ENCODE measurements at regions not wholly inside any gene's neighbourhood (a gene's known extent, or its start where the extent isn't known, plus 50 kb on each side); places are given as distances from the start of the nearest gene placed in this dataset.

DNA sequence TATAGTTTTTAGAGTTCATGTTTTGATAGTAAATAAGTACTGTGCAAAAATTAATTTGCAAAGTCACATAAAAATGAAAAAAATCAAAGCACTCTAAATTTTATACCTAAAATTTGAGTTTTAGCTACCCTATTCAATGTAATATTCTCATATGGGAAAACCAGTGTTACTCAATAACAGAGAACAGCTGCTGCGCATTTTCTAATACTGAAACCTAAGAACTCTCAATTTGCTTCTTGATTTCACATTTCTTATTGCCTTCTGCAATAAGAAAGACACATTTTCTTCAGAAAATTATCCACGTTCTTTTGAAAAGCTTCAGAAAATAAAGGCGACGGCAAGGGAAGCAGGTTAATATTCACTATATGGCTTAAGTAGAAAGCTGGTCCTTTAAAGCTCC is 199.1 kb upstream of the CCDC150 start:
- WGBS (ENCODE audit: insufficient coverage) = 60% methylated on average over 1 of the region's 4 CpGs
- H3K9ac ChIP-seq (ENCODE audit: insufficient read depth, low read length, poor library complexity, severe bottlenecking) = no peak overlapping the region
- H3K4me3 ChIP-seq (replicated peaks in 1 of 3; ENCODE audit: low read depth in 2 of 3, low read length in 3 of 3) = no peak overlapping the region
- no peaks in the 10 kb centered on the region for H3K79me2 ChIP-seq (ENCODE audit: insufficient read depth, low read length)
- H3K36me3 Mint-ChIP-seq = no peaks in the 10 kb centered on the region
- no peak overlapping the region for H3K27ac Mint-ChIP-seq
- no peaks in the 10 kb centered on the region for H3K36me3 ChIP-seq (replicated peaks in 1 of 2; ENCODE audit: control insufficient read depth in 1 of 2, insufficient read depth in 2 of 2, low read length in 2 of 2)
- intact Hi-C loops (cut with micrococcal nuclease) = no loop called here
- H4K20me1 ChIP-seq (ENCODE audit: insufficient read depth, low read length) = no peaks in the 10 kb centered on the region
- H2AFZ ChIP-seq (ENCODE audit: insufficient read depth, low read depth, low read length, poor library complexity, severe bottlenecking) = no peak overlapping the region
- no peaks in the 10 kb centered on the region for H3K4me1 Mint-ChIP-seq
- no peaks in the 10 kb centered on the region for H3K9me3 ChIP-seq (replicated peaks in 1 of 2; ENCODE audit: control insufficient read depth in 1 of 2, insufficient read depth in 1 of 2, low read length in 2 of 2)
- no peak overlapping the region for H3K27ac ChIP-seq (ENCODE audit: low read depth in 1 of 2, low read length in 2 of 2)
- H3K27me3 ChIP-seq (ENCODE audit: control insufficient read depth in 2 of 2, insufficient read depth in 2 of 2, low read length in 2 of 2) = no peaks in the 10 kb centered on the region
- H3K4me3 Mint-ChIP-seq = no peak overlapping the region
- H3K4me2 ChIP-seq (replicated peaks; ENCODE audit: extremely low read depth, low read length, poor library complexity, severe bottlenecking) = no peak overlapping the region
- H3K27me3 Mint-ChIP-seq (ENCODE audit: low read depth in 3 of 3) = peaks cover 3 to 9% (median 6%) of the 10 kb centered on the region in 3 donors
- no peaks in the 10 kb centered on the region for H3K4me1 ChIP-seq (ENCODE audit: control insufficient read depth in 1 of 2, insufficient read depth in 2 of 2, low read length in 2 of 2)
- no peaks in the 10 kb centered on the region for H3K9me3 Mint-ChIP-seq
- no peak for DNase-seq
- TF ChIP-seq CTCF (IDR thresholded peaks at IDR 0.05) = no peak

DNA sequence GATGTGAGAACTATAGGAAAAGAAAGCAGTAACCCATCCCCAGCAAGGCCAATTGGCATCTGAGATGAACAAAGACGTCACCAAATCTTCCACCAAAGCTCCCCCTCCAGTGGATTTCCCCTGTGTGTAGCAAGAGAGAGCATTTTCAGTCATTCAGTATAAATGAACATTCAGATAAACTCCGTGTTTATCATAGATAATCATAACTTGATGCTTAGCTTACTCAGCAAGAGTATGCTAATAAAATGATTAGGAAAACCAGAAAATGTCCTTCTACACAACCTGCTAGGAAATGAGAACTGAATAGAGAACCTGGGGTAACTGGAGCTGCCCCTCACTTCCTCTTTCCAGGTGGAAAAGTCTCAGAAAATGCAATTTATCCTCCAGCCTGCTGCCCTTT is 198.0 kb upstream of the CCDC150 start:
- Histone ChIP-seq H3K9ac (ENCODE audit: insufficient read depth, low read length, poor library complexity, severe bottlenecking) (no peak overlapping the region), H3K9me3 (replicated peaks in 1 of 2; ENCODE audit: control insufficient read depth in 1 of 2, insufficient read depth in 1 of 2, low read length in 2 of 2) (no peaks in the 10 kb centered on the region), H3K36me3 (replicated peaks in 1 of 2; ENCODE audit: control insufficient read depth in 1 of 2, insufficient read depth in 2 of 2, low read length in 2 of 2) (no peaks in the 10 kb centered on the region), H3K4me2 (replicated peaks; ENCODE audit: extremely low read depth, low read length, poor library complexity, severe bottlenecking) (no peak overlapping the region), H4K20me1 (ENCODE audit: insufficient read depth, low read length) (no peaks in the 10 kb centered on the region), H3K27ac (ENCODE audit: low read depth in 1 of 2, low read length in 2 of 2) (no peak overlapping the region), H3K79me2 (ENCODE audit: insufficient read depth, low read length) (no peaks in the 10 kb centered on the region), H3K4me1 (ENCODE audit: control insufficient read depth in 1 of 2, insufficient read depth in 2 of 2, low read length in 2 of 2) (no peaks in the 10 kb centered on the region), H3K4me3 (replicated peaks in 1 of 3; ENCODE audit: low read depth in 2 of 3, low read length in 3 of 3) (no peak overlapping the region), H3K27me3 (ENCODE audit: control insufficient read depth in 2 of 2, insufficient read depth in 2 of 2, low read length in 2 of 2) (no peaks in the 10 kb centered on the region), H2AFZ (ENCODE audit: insufficient read depth, low read depth, low read length, poor library complexity, severe bottlenecking) (no peak overlapping the region)
- DNase-seq = no peak
- Mint-ChIP-seq H3K36me3 (no peaks in the 10 kb centered on the region), H3K4me1 (no peaks in the 10 kb centered on the region), H3K27me3 (ENCODE audit: low read depth in 3 of 3) (peaks cover 3 to 9% (median 6%) of the 10 kb centered on the region in 3 donors), H3K27ac (no peak overlapping the region), H3K9me3 (no peaks in the 10 kb centered on the region), H3K4me3 (no peak overlapping the region)
- WGBS (ENCODE audit: insufficient coverage) = no CpG with 5 or more reads among the region's 2 CpGs
- intact Hi-C loops (cut with micrococcal nuclease) = no loop called here
- no peak for TF ChIP-seq CTCF (IDR thresholded peaks at IDR 0.05)

Data from CD14-positive monocyte (primary cell).